ENCODE measurements at regions not wholly inside any gene's neighbourhood (a gene's known extent, or its start where the extent isn't known, plus 50 kb on each side); places are given as distances from the start of the nearest gene placed in this dataset.

DNA sequence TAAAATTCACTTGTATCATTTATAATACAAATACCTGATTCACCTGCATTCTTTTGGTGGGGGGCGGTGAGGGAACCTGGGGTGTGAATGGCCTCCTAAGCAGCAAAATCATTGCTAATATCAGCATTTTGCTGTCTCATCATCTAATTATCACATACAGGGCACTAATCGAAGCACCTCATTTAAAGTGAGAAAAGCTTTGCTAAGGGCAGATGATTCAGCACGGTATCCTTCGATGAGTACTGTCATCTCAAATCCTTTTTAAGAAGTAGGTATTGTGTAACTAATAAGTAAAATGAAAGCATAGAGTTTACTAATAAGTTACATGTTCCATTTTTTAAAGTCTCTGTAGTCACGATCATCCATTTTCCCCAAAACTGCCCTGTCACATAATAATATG lies 278.1 kb upstream of the SOX5 start:
- H3K9me3 ChIP-seq (ENCODE audit: control insufficient read depth, low read depth, low read length): no peaks in the 10 kb centered on the region
- H3K9ac ChIP-seq (ENCODE audit: low read length): no peak overlapping the region
- H3K27ac ChIP-seq (ENCODE audit: low read length): no peak overlapping the region
- no peaks in the 10 kb centered on the region for H3K27me3 ChIP-seq (ENCODE audit: control insufficient read depth, insufficient read depth, low read length)
- no peak overlapping the region for H3K4me3 ChIP-seq (ENCODE audit: low read length)
- peaks cover 34% of the 10 kb centered on the region for H3K4me1 ChIP-seq (ENCODE audit: control insufficient read depth, low read depth, low read length)
- H3K36me3 ChIP-seq (ENCODE audit: control insufficient read depth, low read depth, low read length): no peaks in the 10 kb centered on the region

DNA sequence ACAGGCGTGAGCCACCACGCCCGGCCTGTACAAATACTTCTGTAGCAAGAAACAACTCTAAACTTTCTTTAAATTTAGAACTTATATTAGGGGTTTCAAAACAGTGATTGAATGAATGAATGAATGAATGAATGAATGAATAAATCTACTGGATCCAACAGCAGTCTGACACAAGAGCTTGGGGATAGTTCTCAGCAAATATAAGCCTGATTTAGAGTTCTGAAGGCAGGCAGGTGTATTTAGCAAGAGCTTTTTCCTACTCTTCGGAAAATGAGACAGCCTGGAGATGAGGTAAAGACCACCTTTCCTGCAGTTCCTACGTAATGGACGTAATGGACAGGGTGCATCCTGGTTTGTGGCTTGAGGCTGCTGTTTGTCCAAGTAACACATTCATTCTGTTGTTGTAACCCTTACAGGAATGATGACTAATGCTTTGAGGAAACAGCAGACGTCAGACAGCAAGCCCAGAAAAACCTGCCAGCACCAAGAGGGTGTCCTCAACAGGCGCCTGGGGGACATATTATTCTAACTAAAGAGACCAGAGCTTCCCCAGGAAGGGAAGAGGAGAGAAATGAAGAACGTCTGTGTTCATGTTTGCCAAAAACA lies 277.4 kb upstream of the SOX5 start:
- H3K9me3 ChIP-seq (ENCODE audit: control insufficient read depth, low read depth, low read length): no peaks in the 10 kb centered on the region
- H3K4me3 ChIP-seq (ENCODE audit: low read length): no peak overlapping the region
- H3K36me3 ChIP-seq (ENCODE audit: control insufficient read depth, low read depth, low read length): no peaks in the 10 kb centered on the region
- peaks cover 34% of the 10 kb centered on the region for H3K4me1 ChIP-seq (ENCODE audit: control insufficient read depth, low read depth, low read length)
- H3K27ac ChIP-seq (ENCODE audit: low read length): no peak overlapping the region
- no peak overlapping the region for H3K9ac ChIP-seq (ENCODE audit: low read length)
- H3K27me3 ChIP-seq (ENCODE audit: control insufficient read depth, insufficient read depth, low read length): no peaks in the 10 kb centered on the region

DNA sequence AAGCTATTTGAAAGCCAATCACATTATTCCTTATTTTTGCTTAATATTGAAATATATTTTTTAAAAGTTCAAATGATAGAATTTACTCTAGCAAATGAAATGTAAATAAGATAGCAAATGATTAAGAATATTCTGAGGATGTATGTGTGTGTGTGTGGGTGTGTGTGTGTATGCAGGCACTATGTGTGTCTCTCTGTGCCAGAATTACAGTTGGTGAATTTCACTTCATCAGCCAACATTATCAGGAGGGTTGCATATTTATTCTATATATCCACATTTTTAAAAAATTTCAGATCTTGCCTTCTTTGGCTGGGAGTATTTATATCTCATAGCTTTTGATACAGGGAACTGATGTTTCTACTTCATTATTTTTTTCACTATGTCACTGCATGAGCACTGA lies 274.9 kb upstream of the SOX5 start:
- H3K4me3 ChIP-seq (ENCODE audit: low read length): no peak overlapping the region
- no peaks in the 10 kb centered on the region for H3K27me3 ChIP-seq (ENCODE audit: control insufficient read depth, insufficient read depth, low read length)
- no peak overlapping the region for H3K27ac ChIP-seq (ENCODE audit: low read length)
- peaks cover 19% of the 10 kb centered on the region for H3K4me1 ChIP-seq (ENCODE audit: control insufficient read depth, low read depth, low read length)
- no peak overlapping the region for H3K9ac ChIP-seq (ENCODE audit: low read length)
- no peaks in the 10 kb centered on the region for H3K36me3 ChIP-seq (ENCODE audit: control insufficient read depth, low read depth, low read length)
- no peaks in the 10 kb centered on the region for H3K9me3 ChIP-seq (ENCODE audit: control insufficient read depth, low read depth, low read length)

DNA sequence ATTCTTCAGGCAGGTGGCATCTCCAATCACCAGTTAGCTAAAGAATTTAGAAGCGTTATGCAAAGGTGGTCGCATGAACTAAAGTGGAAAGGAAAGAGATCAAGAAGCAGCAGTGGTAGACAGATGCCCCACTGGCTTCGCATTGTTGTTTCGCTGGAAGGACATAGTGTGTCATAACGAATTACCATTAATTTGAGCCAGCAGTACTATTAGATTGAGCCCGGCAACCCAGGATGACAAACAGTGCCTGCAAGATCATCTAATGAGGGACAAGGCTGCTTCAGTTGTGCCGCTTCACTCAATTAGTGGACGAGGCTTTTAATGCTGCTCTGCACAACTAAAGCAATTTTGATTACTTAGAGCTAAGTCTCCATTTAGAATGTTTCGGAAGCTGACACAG lies 274.5 kb upstream of the SOX5 start:
- Histone ChIP-seq H3K4me1 (ENCODE audit: control insufficient read depth, low read depth, low read length) (peaks cover 14% of the 10 kb centered on the region), H3K4me3 (ENCODE audit: low read length) (no peak overlapping the region), H3K9me3 (ENCODE audit: control insufficient read depth, low read depth, low read length) (no peaks in the 10 kb centered on the region), H3K36me3 (ENCODE audit: control insufficient read depth, low read depth, low read length) (no peaks in the 10 kb centered on the region), H3K9ac (ENCODE audit: low read length) (no peak overlapping the region), H3K27me3 (ENCODE audit: control insufficient read depth, insufficient read depth, low read length) (no peaks in the 10 kb centered on the region), H3K27ac (ENCODE audit: low read length) (no peak overlapping the region)

DNA sequence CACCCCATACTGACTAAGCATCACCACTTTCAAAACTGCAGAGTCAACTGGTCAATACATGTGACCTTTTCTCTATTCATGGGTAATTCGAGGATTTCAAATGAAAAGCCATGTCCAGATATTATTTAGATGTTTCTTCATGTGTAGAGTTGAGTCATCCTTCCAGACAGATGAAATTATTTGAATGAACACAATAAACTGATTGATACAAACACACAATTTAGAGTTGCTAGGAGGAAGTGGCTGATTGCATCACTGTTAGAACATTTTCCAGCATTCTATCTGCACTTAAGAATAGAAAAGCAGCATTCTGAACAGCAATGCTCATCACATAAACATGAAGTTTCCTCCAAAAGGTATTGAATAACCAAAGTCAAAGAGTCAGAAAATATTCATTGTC lies 273.5 kb upstream of the SOX5 start:
- Histone ChIP-seq H3K36me3 (ENCODE audit: control insufficient read depth, low read depth, low read length) (no peaks in the 10 kb centered on the region), H3K9me3 (ENCODE audit: control insufficient read depth, low read depth, low read length) (no peaks in the 10 kb centered on the region), H3K4me1 (ENCODE audit: control insufficient read depth, low read depth, low read length) (peaks cover 11% of the 10 kb centered on the region), H3K4me3 (ENCODE audit: low read length) (no peak overlapping the region), H3K27me3 (ENCODE audit: control insufficient read depth, insufficient read depth, low read length) (no peaks in the 10 kb centered on the region), H3K9ac (ENCODE audit: low read length) (no peak overlapping the region), H3K27ac (ENCODE audit: low read length) (no peak overlapping the region)

DNA sequence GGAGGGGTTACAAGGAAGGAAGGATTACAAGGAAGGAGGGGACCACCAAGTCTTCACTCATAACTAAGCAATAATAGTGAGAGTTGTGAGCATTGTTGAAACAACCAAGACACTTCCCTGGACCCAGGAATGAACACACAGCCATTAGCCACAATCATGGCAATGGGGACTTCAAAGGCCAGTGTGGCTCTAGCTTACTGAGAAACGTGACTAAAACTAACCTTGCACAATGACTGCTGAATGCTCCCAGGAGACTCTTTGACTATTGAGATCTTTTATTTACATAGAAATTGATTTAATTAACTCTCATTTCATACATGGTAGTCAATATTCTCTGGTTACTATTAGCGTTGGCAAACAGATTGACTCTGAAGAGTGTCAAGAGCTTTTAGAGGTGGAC lies 263.0 kb upstream of the SOX5 start:
- Histone ChIP-seq H3K36me3 (ENCODE audit: control insufficient read depth, low read depth, low read length) (no peaks in the 10 kb centered on the region), H3K4me1 (ENCODE audit: control insufficient read depth, low read depth, low read length) (peaks cover 3% of the 10 kb centered on the region), H3K9me3 (ENCODE audit: control insufficient read depth, low read depth, low read length) (no peaks in the 10 kb centered on the region), H3K9ac (ENCODE audit: low read length) (no peak overlapping the region), H3K27ac (ENCODE audit: low read length) (no peak overlapping the region), H3K27me3 (ENCODE audit: control insufficient read depth, insufficient read depth, low read length) (no peaks in the 10 kb centered on the region), H3K4me3 (ENCODE audit: low read length) (no peak overlapping the region)

DNA sequence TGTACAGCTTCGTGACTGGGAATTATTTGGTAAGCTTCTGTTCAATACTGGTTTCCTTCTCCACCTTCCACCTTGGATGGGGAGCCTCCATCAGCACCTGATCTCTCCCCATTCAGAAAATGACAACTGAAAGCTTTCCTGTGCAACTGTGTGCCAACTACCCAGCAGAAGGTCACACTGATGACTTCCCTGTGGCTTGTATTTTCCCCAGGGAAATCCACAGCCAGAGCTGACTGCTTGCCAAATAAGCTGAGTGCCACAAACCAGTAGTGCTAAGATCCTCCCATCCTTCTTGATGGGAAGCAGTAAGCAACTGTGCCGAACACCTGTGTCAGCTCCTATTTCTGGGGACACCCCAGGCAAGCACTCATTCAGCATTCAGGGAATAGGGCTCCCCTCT lies 257.2 kb upstream of the SOX5 start:
- H3K9ac ChIP-seq (ENCODE audit: low read length): no peak overlapping the region
- no peaks in the 10 kb centered on the region for H3K36me3 ChIP-seq (ENCODE audit: control insufficient read depth, low read depth, low read length)
- no peaks in the 10 kb centered on the region for H3K27me3 ChIP-seq (ENCODE audit: control insufficient read depth, insufficient read depth, low read length)
- no peak overlapping the region for H3K4me3 ChIP-seq (ENCODE audit: low read length)
- no peaks in the 10 kb centered on the region for H3K9me3 ChIP-seq (ENCODE audit: control insufficient read depth, low read depth, low read length)
- no peaks in the 10 kb centered on the region for H3K4me1 ChIP-seq (ENCODE audit: control insufficient read depth, low read depth, low read length)
- no peak overlapping the region for H3K27ac ChIP-seq (ENCODE audit: low read length)

DNA sequence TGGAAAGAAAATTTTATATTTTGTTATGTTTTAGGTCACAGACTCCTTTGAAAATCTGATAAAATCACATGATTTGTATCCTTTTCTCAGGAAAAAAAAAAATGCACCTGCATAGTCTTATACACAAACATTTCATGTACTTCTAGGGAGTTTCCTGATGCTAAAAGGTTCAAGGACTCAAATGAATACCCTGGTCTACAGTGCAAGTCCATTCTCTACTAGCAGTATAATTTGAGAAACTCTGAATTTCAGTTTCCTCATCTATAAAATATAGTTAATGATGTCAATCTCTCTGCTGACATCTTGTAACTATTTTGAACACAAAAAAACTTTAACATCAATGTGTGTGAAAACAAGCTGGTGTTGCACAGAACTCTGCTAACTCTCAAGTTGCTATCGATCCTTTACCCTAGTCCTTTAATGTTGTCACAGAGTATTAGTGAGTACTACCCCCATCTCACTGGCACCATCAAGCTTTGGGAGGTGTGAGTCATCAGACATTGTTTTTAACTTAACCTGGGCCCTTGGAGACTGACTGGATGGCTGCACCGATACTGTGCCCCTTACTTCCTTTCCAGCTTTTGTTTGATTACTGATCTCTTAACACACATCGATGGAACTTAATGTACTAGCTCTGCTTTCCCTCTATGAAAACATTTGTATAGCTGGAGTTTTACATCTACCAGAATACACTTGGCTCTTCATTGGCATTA lies 251.9 kb upstream of the SOX5 start:
- H3K4me3 ChIP-seq (ENCODE audit: low read length): no peak overlapping the region
- H3K4me1 ChIP-seq (ENCODE audit: control insufficient read depth, low read depth, low read length): peaks cover 5% of the 10 kb centered on the region
- no peak overlapping the region for H3K27ac ChIP-seq (ENCODE audit: low read length)
- no peaks in the 10 kb centered on the region for H3K9me3 ChIP-seq (ENCODE audit: control insufficient read depth, low read depth, low read length)
- no peaks in the 10 kb centered on the region for H3K27me3 ChIP-seq (ENCODE audit: control insufficient read depth, insufficient read depth, low read length)
- no peaks in the 10 kb centered on the region for H3K36me3 ChIP-seq (ENCODE audit: control insufficient read depth, low read depth, low read length)
- H3K9ac ChIP-seq (ENCODE audit: low read length): no peak overlapping the region

DNA sequence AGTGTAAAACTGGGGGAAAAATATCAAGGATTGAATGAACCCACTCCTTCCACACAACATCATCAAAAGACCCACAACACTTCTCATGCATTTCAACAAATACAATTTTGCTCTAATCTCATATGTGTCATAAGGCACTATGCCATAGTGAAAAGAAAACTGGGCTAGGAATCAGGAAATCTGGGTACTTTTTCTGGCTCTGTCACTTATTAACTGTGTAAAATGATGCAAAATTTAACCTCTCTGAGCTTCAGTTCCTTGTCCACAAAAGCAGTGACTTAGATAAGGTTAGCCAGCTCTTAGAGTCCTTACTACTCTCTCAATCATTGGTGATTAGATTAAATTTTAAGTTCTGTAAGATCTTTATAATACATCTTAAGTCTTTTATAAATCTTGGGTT lies 250.5 kb upstream of the SOX5 start:
- H3K27ac ChIP-seq (ENCODE audit: low read length): no peak overlapping the region

DNA sequence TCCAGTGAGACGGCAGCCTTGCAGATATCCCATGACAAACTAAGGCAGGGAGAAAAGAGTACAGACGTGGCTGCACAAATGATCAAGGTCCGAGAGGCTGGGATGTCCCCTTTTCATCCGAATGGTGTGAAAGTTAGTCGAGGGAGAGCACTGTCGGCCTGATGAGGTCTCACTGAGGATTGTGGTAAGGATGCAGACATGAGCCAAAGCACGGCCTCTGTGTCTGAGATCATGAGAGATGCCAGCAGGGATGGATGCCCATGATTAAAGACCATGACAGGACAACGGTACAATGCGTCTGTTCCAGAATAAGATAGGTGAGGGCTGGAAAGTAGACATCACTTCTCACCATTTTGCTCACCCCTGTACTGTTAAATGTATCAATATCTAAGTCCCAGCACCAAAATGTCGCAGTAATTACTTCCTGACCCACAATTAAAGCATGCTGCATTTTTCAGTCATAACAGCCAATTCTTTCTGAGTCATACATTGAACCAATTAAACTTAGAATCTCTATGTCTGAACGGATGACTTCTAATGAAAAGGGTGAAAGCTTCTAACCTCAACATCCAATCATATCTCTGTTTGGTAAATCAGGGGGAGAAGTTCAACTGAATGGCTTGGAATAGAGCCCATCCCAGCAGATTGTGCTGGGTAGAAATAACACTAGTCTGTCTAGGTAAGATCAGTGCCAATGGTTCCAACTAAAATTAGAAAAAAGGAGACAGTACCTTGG lies 249.6 kb upstream of the SOX5 start:
- H3K27me3 ChIP-seq (ENCODE audit: control insufficient read depth, insufficient read depth, low read length): no peaks in the 10 kb centered on the region
- H3K4me3 ChIP-seq (ENCODE audit: low read length): no peak overlapping the region
- no peak overlapping the region for H3K27ac ChIP-seq (ENCODE audit: low read length)
- peaks cover 5% of the 10 kb centered on the region for H3K4me1 ChIP-seq (ENCODE audit: control insufficient read depth, low read depth, low read length)
- no peaks in the 10 kb centered on the region for H3K36me3 ChIP-seq (ENCODE audit: control insufficient read depth, low read depth, low read length)
- H3K9me3 ChIP-seq (ENCODE audit: control insufficient read depth, low read depth, low read length): no peaks in the 10 kb centered on the region
- no peak overlapping the region for H3K9ac ChIP-seq (ENCODE audit: low read length)

More for the DNA sequence above, 250.5 kb upstream of the SOX5 start:
- Histone ChIP-seq H3K36me3 (ENCODE audit: control insufficient read depth, low read depth, low read length) (no peaks in the 10 kb centered on the region), H3K4me1 (ENCODE audit: control insufficient read depth, low read depth, low read length) (peaks cover 5% of the 10 kb centered on the region), H3K4me3 (ENCODE audit: low read length) (no peak overlapping the region), H3K9me3 (ENCODE audit: control insufficient read depth, low read depth, low read length) (no peaks in the 10 kb centered on the region), H3K9ac (ENCODE audit: low read length) (no peak overlapping the region), H3K27me3 (ENCODE audit: control insufficient read depth, insufficient read depth, low read length) (no peaks in the 10 kb centered on the region)

DNA sequence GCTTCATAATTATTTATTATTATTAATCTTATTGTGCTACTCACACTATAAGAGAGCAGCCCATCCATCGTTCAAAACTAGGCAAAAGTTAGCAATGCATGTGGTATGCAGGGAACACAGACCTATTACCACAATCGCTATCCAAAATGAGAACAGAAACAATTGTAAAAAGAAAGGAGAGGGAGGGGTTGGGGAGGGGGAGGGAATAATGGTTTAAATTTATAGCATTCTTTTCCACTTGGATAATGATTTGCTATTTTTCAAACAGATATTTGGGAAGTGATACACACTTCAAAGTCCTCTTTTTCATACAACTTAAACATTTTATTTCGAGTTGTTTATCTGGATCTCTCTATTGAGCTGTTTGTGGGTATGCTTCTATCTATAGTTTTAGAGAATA lies 248.6 kb upstream of the SOX5 start:
- no peaks in the 10 kb centered on the region for H3K9me3 ChIP-seq (ENCODE audit: control insufficient read depth, low read depth, low read length)
- no peak overlapping the region for H3K27ac ChIP-seq (ENCODE audit: low read length)
- peaks cover 5% of the 10 kb centered on the region for H3K4me1 ChIP-seq (ENCODE audit: control insufficient read depth, low read depth, low read length)

DNA sequence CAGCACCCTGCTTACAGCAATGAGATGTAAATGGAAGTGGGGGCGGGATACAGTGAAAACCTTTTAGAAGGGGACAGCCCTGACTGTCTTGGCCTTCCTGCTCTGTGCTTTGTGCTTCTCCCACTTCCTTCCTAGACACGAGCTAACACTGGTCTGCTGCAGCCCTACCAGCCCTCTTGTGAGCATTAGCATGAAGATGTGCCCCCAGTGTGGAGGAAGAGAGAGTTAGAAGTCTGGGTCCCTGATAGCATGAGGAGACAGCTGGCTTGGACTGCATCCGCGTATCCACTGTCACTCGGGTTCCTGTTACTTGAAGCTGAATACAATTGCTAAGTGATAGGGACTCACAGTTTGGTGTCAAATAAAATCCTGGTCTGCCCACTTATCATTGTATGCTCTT lies 248.1 kb upstream of the SOX5 start:
- Histone ChIP-seq H3K27ac (ENCODE audit: low read length) (no peak overlapping the region), H3K36me3 (ENCODE audit: control insufficient read depth, low read depth, low read length) (no peaks in the 10 kb centered on the region), H3K27me3 (ENCODE audit: control insufficient read depth, insufficient read depth, low read length) (no peaks in the 10 kb centered on the region), H3K4me1 (ENCODE audit: control insufficient read depth, low read depth, low read length) (peaks cover 5% of the 10 kb centered on the region), H3K4me3 (ENCODE audit: low read length) (no peak overlapping the region), H3K9me3 (ENCODE audit: control insufficient read depth, low read depth, low read length) (no peaks in the 10 kb centered on the region), H3K9ac (ENCODE audit: low read length) (no peak overlapping the region)

More for the DNA sequence above, 248.6 kb upstream of the SOX5 start:
- Histone ChIP-seq H3K36me3 (ENCODE audit: control insufficient read depth, low read depth, low read length) (no peaks in the 10 kb centered on the region), H3K9ac (ENCODE audit: low read length) (no peak overlapping the region), H3K4me3 (ENCODE audit: low read length) (no peak overlapping the region), H3K27me3 (ENCODE audit: control insufficient read depth, insufficient read depth, low read length) (no peaks in the 10 kb centered on the region)

Measured in iPS-18a (cell line).